ENCODE measurements at regions not wholly inside any gene's neighbourhood (a gene's known extent, or its start where the extent isn't known, plus 50 kb on each side); places are given as distances from the start of the nearest gene placed in this dataset.

GRCh38 chr19:27773318-27774094 lies 1439.4 kb downstream of the UQCRFS1 start:
- TF ChIP-seq, protein P1, sequence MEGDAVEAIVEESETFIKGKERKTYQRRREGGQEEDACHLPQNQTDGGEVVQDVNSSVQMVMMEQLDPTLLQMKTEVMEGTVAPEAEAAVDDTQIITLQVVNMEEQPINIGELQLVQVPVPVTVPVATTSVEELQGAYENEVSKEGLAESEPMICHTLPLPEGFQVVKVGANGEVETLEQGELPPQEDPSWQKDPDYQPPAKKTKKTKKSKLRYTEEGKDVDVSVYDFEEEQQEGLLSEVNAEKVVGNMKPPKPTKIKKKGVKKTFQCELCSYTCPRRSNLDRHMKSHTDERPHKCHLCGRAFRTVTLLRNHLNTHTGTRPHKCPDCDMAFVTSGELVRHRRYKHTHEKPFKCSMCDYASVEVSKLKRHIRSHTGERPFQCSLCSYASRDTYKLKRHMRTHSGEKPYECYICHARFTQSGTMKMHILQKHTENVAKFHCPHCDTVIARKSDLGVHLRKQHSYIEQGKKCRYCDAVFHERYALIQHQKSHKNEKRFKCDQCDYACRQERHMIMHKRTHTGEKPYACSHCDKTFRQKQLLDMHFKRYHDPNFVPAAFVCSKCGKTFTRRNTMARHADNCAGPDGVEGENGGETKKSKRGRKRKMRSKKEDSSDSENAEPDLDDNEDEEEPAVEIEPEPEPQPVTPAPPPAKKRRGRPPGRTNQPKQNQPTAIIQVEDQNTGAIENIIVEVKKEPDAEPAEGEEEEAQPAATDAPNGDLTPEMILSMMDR (IDR thresholded peaks at IDR 0.05; ENCODE audit: low read depth, low read length), result no peak
- no peak overlapping the region for H3K4me3 ChIP-seq (replicated peaks in 1 of 2; ENCODE audit: low read depth in 2 of 2, low read length in 2 of 2)
- no peak for DNase-seq (ENCODE audit: low read depth in 2 of 2)

DNA sequence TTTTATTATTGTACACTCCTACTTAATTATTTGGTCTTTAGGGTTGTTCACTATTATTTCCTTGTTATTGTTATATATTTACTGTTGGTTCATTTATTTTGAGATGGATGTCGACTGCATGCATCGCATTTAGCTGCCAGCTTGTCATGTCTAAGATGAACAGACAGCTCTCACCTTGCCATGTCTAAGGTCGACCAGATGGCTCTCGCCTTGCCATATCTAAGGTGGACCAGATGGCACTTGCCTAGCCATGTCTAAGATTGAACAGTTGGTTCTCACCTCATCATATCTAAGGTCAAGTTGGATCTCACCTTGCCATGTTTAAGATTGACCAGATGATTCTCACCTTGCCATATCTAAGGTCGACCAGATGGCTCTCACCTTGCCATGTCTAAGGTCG lies 1440.9 kb downstream of the UQCRFS1 start:
- TF ChIP-seq, protein P1 (IDR thresholded peaks at IDR 0.05; ENCODE audit: low read depth, low read length), result no peak
- no peak overlapping the region for H3K4me3 ChIP-seq (replicated peaks in 1 of 2; ENCODE audit: low read depth in 2 of 2, low read length in 2 of 2)
- DNase-seq (ENCODE audit: low read depth in 2 of 2), result no peak

DNA sequence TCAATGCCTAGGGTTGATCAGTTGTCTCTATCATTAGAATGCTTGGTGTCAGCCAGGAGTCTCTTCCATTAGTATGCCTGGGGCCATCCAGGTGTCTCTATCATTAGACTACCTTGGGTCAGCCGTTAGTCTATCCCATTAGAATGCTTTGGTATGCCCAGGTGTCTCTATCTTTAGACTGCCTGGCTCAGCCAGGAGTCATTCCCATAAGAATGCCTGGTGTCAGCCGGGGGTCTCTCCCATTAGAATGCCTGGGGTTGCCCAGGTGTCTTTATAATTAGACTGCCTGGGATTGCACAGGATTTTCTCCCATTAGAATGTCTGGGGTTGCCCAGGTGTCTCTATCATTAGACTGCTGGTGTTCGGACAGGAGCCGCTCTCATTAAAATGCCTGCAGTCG lies 1442.9 kb downstream of the UQCRFS1 start:
- TF ChIP-seq, protein P1 (IDR thresholded peaks at IDR 0.05; ENCODE audit: low read depth, low read length), result no peak
- no peak overlapping the region for H3K4me3 ChIP-seq (replicated peaks in 1 of 2; ENCODE audit: low read depth in 2 of 2, low read length in 2 of 2)
- no peak for DNase-seq (ENCODE audit: low read depth in 2 of 2)

DNA sequence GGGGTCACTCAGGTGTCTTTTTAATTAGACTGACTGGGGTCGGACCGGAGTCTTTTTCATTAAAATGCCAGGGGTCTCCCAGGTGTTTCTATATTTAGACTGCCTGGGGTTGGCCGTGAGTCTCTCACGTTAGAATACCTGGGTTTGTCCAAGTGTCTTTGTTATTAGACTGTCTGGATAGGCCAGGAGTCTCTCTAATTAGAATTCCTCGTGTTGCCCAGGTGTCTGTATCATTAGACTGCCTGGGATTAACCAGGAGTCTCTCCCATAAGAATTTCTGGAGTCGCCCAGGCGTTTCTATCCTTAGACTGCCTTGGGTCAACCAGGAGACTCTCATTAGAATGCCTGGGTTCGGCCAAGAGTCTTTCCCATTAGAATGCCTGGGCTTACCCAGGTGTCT lies 1445.7 kb downstream of the UQCRFS1 start:
- TF ChIP-seq, protein P1 (IDR thresholded peaks at IDR 0.05; ENCODE audit: low read depth, low read length), result no peak
- no peak for DNase-seq (ENCODE audit: low read depth in 2 of 2)
- no peak overlapping the region for H3K4me3 ChIP-seq (replicated peaks in 1 of 2; ENCODE audit: low read depth in 2 of 2, low read length in 2 of 2)

- no peak overlapping the region for H3K4me3 ChIP-seq (replicated peaks in 1 of 2; ENCODE audit: low read depth in 2 of 2, low read length in 2 of 2)
- TF ChIP-seq, protein P1 (IDR thresholded peaks at IDR 0.05; ENCODE audit: low read depth, low read length), result no peak
- no peak for DNase-seq (ENCODE audit: low read depth in 2 of 2)
Measured at GRCh38 chr19:27765912-27766725, 1446.8 kb downstream of the UQCRFS1 start.

DNA sequence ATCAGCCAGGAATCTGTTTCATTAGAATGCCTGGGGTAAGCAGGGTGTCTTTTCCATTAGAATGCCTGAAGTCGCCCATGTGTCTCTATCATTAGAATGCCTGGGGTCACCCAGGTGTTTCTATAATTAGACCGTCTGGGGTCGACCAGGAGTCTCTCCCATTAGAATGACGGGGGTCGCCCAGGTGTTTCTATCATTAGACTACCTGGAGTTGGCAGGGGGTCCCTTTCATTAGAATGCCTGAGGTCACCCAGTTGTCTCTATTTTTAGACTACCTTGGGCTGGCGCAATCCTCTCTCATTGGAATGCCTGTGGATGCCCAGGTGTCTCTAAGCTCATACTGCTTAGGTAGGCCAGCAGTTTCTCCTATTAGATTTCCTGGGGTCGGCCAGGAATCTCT lies 1447.6 kb downstream of the UQCRFS1 start:
- H3K4me3 ChIP-seq (replicated peaks in 1 of 2; ENCODE audit: low read depth in 2 of 2, low read length in 2 of 2), result no peak overlapping the region
- TF ChIP-seq, protein P1 (IDR thresholded peaks at IDR 0.05; ENCODE audit: low read depth, low read length), result no peak

More for the DNA sequence above, 1447.6 kb downstream of the UQCRFS1 start:
- no peak for DNase-seq (ENCODE audit: low read depth in 2 of 2)

Data from cardiac fibroblast (primary cell).